SU-DHL-6 (cell line): ENCODE measurements at regions not wholly inside any gene's neighbourhood (a gene's known extent, or its start where the extent isn't known, plus 50 kb on each side); places are given as distances from the start of the nearest gene placed in this dataset.

Experiments
- H2AFZ ChIP-seq: fragments of 200-600 bp; sonication (generic); 2 replicates; pipeline ENCODE4 v1.6.1; 2014; ENCODE audit warnings: low read depth, mild to moderate bottlenecking, moderate library complexity, mixed read lengths, antibody characterized with exemption, low read length; ENCODE audit not compliant: severe bottlenecking
- H3F3A ChIP-seq: fragments of 200-600 bp; shearing (Covaris generic); 2 replicates; pipeline ENCODE4 v1.6.0; 2016; ENCODE audit warnings: antibody characterized with exemption, mild to moderate bottlenecking; ENCODE audit not compliant: insufficient read depth
- H3K27ac ChIP-seq: fragments of 200-600 bp; sonication (generic); 2 replicates; pipeline ENCODE4 v1.5.1; 2016; ENCODE audit warnings: low read depth, mild to moderate bottlenecking, low read length, moderate library complexity, mixed read lengths
- H3K27me3 ChIP-seq: fragments of 200-600 bp; sonication (generic), shearing (Covaris generic); 2 replicates; pipeline ENCODE4 v1.6.0; 2014; ENCODE audit warnings: mild to moderate bottlenecking, low read length
- H3K36me3 ChIP-seq: fragments of 200-600 bp; sonication (generic); 2 replicates; pipeline ENCODE4 v1.6.1; 2014; ENCODE audit warnings: mild to moderate bottlenecking, low read length, mixed read lengths
- H3K4me2 ChIP-seq: fragments of 300-600, 200-600 bp; shearing (Covaris generic), sonication (generic); 2 replicates; pipeline ENCODE4 v1.6.0; 2014; ENCODE audit warnings: low read length, low read depth, mild to moderate bottlenecking; ENCODE audit not compliant: poor library complexity, severe bottlenecking
- H3K4me3 ChIP-seq: fragments of 200-600 bp; sonication (generic); 2 replicates; pipeline ENCODE4 v1.5.1; 2014; ENCODE audit warnings: antibody characterized with exemption, low read length, mild to moderate bottlenecking, mixed read lengths; ENCODE audit not compliant: insufficient read depth, poor library complexity, severe bottlenecking
- H3K79me2 ChIP-seq: fragments of 200-600 bp; sonication (generic); 2 replicates; pipeline ENCODE4 v1.6.1; 2014; ENCODE audit warnings: mild to moderate bottlenecking, low read length, moderate library complexity; ENCODE audit not compliant: insufficient read depth
- H3K9ac ChIP-seq: fragments of 200-600 bp; sonication (generic); 2 replicates; pipeline ENCODE4 v1.7.0; 2014; ENCODE audit warnings: mild to moderate bottlenecking, low read length
- H3K9me2 ChIP-seq: fragments of 200-600 bp; sonication (generic); replicated peaks from 2 replicates; pipeline ENCODE4 v1.6.1; 2014; ENCODE audit warnings: low read length; ENCODE audit not compliant: insufficient read depth
- H3K9me3 ChIP-seq: fragments of 200-600 bp; sonication (generic); 2 replicates; pipeline ENCODE4 v1.6.1; 2014; ENCODE audit warnings: low read length, mixed read lengths; ENCODE audit not compliant: insufficient read depth
- H4K20me1 ChIP-seq: fragments of 200-600 bp; sonication (generic); 2 replicates; pipeline ENCODE4 v1.6.1; 2014; ENCODE audit warnings: low read depth, mild to moderate bottlenecking, antibody characterized with exemption, low read length, moderate library complexity, mixed read lengths
- EZH2phosphoT487 ChIP-seq: fragments of 200-600 bp; sonication (generic), shearing (Covaris generic); conservative IDR thresholded peaks from 2 replicates; pipeline ENCODE4 v1.6.1; 2018; ENCODE audit warnings: mild to moderate bottlenecking, antibody characterized with exemption, low read length, moderate library complexity, mixed read lengths
- TF ChIP-seq, protein P1 (sequence below): fragments of 200-600 bp; sonication (generic); IDR thresholded peaks from one replicate; pipeline ENCODE4 v1.5.1; 2017; ENCODE audit warnings: antibody characterized with exemption, mild to moderate bottlenecking, low read length, moderate library complexity; ENCODE audit not compliant: insufficient read depth, poor library complexity, severe bottlenecking

DNA sequence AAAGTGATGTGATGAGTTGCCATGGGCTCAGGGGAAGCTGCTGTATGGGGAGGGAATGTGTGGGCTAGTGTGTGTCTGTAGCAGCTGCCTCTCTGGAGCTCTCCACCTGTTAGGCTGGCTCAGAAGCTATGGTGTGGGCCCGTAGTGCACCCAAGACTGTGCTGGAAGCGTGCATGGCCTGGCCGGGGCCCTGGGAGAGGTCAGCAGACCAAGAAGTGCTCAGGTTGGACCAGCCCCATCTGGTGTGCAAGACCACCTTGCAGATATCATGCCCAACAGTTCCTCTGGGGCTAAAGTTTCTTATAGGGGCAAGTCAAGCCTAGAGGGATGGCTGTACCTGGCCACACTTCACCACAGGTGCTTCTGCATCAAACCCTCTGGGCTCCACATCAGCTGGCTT is 274.4 kb upstream of the CCDC179 start:
- no peak overlapping the region for H2AFZ ChIP-seq
- TF ChIP-seq, protein P1, sequence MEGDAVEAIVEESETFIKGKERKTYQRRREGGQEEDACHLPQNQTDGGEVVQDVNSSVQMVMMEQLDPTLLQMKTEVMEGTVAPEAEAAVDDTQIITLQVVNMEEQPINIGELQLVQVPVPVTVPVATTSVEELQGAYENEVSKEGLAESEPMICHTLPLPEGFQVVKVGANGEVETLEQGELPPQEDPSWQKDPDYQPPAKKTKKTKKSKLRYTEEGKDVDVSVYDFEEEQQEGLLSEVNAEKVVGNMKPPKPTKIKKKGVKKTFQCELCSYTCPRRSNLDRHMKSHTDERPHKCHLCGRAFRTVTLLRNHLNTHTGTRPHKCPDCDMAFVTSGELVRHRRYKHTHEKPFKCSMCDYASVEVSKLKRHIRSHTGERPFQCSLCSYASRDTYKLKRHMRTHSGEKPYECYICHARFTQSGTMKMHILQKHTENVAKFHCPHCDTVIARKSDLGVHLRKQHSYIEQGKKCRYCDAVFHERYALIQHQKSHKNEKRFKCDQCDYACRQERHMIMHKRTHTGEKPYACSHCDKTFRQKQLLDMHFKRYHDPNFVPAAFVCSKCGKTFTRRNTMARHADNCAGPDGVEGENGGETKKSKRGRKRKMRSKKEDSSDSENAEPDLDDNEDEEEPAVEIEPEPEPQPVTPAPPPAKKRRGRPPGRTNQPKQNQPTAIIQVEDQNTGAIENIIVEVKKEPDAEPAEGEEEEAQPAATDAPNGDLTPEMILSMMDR, result no peak
- TF ChIP-seq EZH2phosphoT487, result no peak
- H3K27me3 ChIP-seq, result no peaks in the 10 kb centered on the region
- H3K4me3 ChIP-seq, result no peak overlapping the region
- no peaks in the 10 kb centered on the region for H3K36me3 ChIP-seq
- H4K20me1 ChIP-seq, result no peaks in the 10 kb centered on the region
- no peaks in the 10 kb centered on the region for H3K9me3 ChIP-seq
- no peaks in the 10 kb centered on the region for H3K9me2 ChIP-seq
- no peak overlapping the region for H3K4me2 ChIP-seq
- H3K79me2 ChIP-seq, result no peaks in the 10 kb centered on the region
- H3K9ac ChIP-seq, result no peak overlapping the region
- no peak overlapping the region for H3K27ac ChIP-seq
- H3F3A ChIP-seq, result no peaks in the 10 kb centered on the region

DNA sequence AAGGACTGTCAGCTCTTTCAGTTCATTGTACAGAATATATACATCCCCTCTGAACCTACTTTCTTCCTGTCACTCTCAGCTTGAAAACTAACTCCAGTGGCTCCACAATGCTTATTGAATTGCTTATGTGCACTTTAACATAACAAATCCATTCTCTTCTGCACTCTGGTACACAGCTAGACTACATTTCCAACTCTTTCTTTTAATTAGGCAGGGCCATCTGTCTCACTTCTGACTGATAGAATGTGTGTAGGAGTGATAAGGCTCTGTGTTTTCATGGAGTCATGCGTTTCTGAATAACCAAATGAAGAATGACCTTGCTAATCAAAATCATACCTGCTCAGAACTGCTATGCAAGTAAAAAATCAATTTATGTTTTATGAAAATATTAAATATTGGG is 278.5 kb upstream of the CCDC179 start:
- Histone ChIP-seq H3K79me2 (no peaks in the 10 kb centered on the region), H3K27ac (no peak overlapping the region), H4K20me1 (no peaks in the 10 kb centered on the region), H3K4me3 (no peak overlapping the region), H3K4me2 (no peak overlapping the region), H3K27me3 (no peaks in the 10 kb centered on the region), H3F3A (no peaks in the 10 kb centered on the region), H3K9ac (no peak overlapping the region), H2AFZ (no peak overlapping the region), H3K36me3 (no peaks in the 10 kb centered on the region), H3K9me2 (no peaks in the 10 kb centered on the region), H3K9me3 (no peaks in the 10 kb centered on the region)
- TF ChIP-seq, protein P1, result no peak
- no peak for TF ChIP-seq EZH2phosphoT487

DNA sequence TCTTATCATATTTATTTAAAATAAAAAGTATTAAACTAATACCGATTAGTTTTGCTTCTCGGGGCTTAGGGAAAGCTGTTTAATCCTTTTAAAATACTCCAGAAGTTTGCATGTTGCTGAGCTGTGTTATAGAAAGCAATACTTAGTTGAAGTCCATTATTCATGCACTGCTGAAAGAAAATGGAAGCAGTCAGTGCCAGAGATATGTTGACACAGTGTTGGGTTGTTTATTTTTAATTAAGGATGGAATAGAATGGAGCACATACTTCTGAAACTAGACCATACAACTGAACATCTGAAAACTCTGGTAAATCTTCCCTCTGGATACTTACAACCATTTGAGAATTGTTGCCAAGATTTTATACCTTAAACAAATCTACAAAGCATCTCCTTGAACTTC is 282.7 kb upstream of the CCDC179 start:
- Histone ChIP-seq H3K9me2 (no peaks in the 10 kb centered on the region), H3K27ac (no peak overlapping the region), H3K36me3 (no peaks in the 10 kb centered on the region), H3K27me3 (no peaks in the 10 kb centered on the region; the same call in 1 of the 2 replicates), H3F3A (no peaks in the 10 kb centered on the region), H3K4me2 (no peak overlapping the region), H3K4me3 (no peak overlapping the region), H3K9me3 (no peaks in the 10 kb centered on the region), H2AFZ (no peak overlapping the region), H3K9ac (no peak overlapping the region), H3K79me2 (no peaks in the 10 kb centered on the region), H4K20me1 (no peaks in the 10 kb centered on the region)
- no peak for TF ChIP-seq EZH2phosphoT487
- TF ChIP-seq, protein P1, result no peak
